Mucosa of rectum (tissue), 2 donors: ENCODE measurements at regions not wholly inside any gene's neighbourhood (a gene's known extent, or its start where the extent isn't known, plus 50 kb on each side); places are given as distances from the start of the nearest gene placed in this dataset.

Source experiments
- H3K27ac ChIP-seq, 2 donors: one replicate each; pipeline ENCODE4 v1.7.0; 2013; ENCODE audit warnings: inconsistent platforms in 2 of 2, low read depth in 2 of 2, low read length in 2 of 2
- H3K27me3 ChIP-seq, 2 donors: one replicate each; pipeline ENCODE4 v1.7.0; 2013; ENCODE audit warnings: low read length in 2 of 2; ENCODE audit not compliant: control insufficient read depth in 2 of 2, insufficient read depth in 2 of 2
- H3K36me3 ChIP-seq, 2 donors: one replicate each; pipeline ENCODE4 v1.7.0; 2013; ENCODE audit warnings: low read length in 2 of 2; ENCODE audit not compliant: control insufficient read depth in 2 of 2, insufficient read depth in 2 of 2
- H3K4me1 ChIP-seq, 2 donors: one replicate each; pipeline ENCODE4 v1.7.0; 2013; ENCODE audit warnings: low read length in 2 of 2, mild to moderate bottlenecking in 1 of 2; ENCODE audit not compliant: control insufficient read depth in 2 of 2, insufficient read depth in 2 of 2
- H3K4me3 ChIP-seq, 2 donors: one replicate each; pipeline ENCODE4 v1.7.0; 2013; ENCODE audit warnings: low read length in 2 of 2
- H3K9ac ChIP-seq, 2 donors: one replicate each; pipeline ENCODE4 v1.7.0; 2013; ENCODE audit warnings: low read length in 2 of 2, low read depth in 1 of 2, mild to moderate bottlenecking in 1 of 2
- H3K9me3 ChIP-seq, 2 donors: one replicate each; pipeline ENCODE4 v1.7.0; 2013; ENCODE audit warnings: low read length in 2 of 2; ENCODE audit not compliant: control insufficient read depth in 2 of 2
- donor health status: healthy.
- donor health status: Normal muscosa, but diverticular disease.

GRCh38 chr2:221704442-221704841, 132.3 kb upstream of the EPHA4 start:
- H3K36me3 ChIP-seq, result no peaks in the 10 kb centered on the region
- no peaks in the 10 kb centered on the region for H3K27me3 ChIP-seq
- no peaks in the 10 kb centered on the region for H3K9me3 ChIP-seq
- no peak overlapping the region for H3K9ac ChIP-seq
- H3K4me3 ChIP-seq, result no peak overlapping the region
- no peak overlapping the region for H3K27ac ChIP-seq
- H3K4me1 ChIP-seq, result peaks cover 0 to 6% of the 10 kb centered on the region in 2 donors

GRCh38 chr2:221693365-221693764, 121.3 kb upstream of the EPHA4 start:
- Histone ChIP-seq H3K9me3 (no peaks in the 10 kb centered on the region), H3K27ac (no peak overlapping the region), H3K9ac (no peak overlapping the region), H3K4me1 (no peaks in the 10 kb centered on the region), H3K4me3 (no peak overlapping the region), H3K27me3 (no peaks in the 10 kb centered on the region), H3K36me3 (no peaks in the 10 kb centered on the region)

GRCh38 chr2:221691571-221691970, 119.5 kb upstream of the EPHA4 start:
- Histone ChIP-seq H3K4me3 (no peak overlapping the region), H3K27me3 (no peaks in the 10 kb centered on the region), H3K27ac (no peak overlapping the region), H3K9ac (no peak overlapping the region), H3K9me3 (no peaks in the 10 kb centered on the region), H3K36me3 (no peaks in the 10 kb centered on the region), H3K4me1 (no peaks in the 10 kb centered on the region)

GRCh38 chr2:221689140-221689539, 117.0 kb upstream of the EPHA4 start:
- H3K9me3 ChIP-seq, result no peaks in the 10 kb centered on the region
- H3K27me3 ChIP-seq, result no peaks in the 10 kb centered on the region
- H3K27ac ChIP-seq, result no peak overlapping the region
- H3K4me1 ChIP-seq, result no peaks in the 10 kb centered on the region
- no peak overlapping the region for H3K4me3 ChIP-seq
- no peak overlapping the region for H3K9ac ChIP-seq
- H3K36me3 ChIP-seq, result no peaks in the 10 kb centered on the region

GRCh38 chr2:221680548-221680947, 108.4 kb upstream of the EPHA4 start:
- Histone ChIP-seq H3K9me3 (no peaks in the 10 kb centered on the region), H3K4me1 (no peaks in the 10 kb centered on the region), H3K4me3 (no peak overlapping the region), H3K36me3 (no peaks in the 10 kb centered on the region), H3K9ac (no peak overlapping the region), H3K27ac (no peak overlapping the region), H3K27me3 (no peaks in the 10 kb centered on the region)

- Histone ChIP-seq H3K27me3 (no peaks in the 10 kb centered on the region), H3K9me3 (no peaks in the 10 kb centered on the region), H3K4me3 (no peak overlapping the region), H3K9ac (no peak overlapping the region), H3K27ac (no peak overlapping the region), H3K4me1 (no peaks in the 10 kb centered on the region), H3K36me3 (no peaks in the 10 kb centered on the region)
Measured at GRCh38 chr2:221677688-221678087, 105.6 kb upstream of the EPHA4 start.

- no peak overlapping the region for H3K27ac ChIP-seq
- no peaks in the 10 kb centered on the region for H3K36me3 ChIP-seq
- H3K27me3 ChIP-seq, result no peaks in the 10 kb centered on the region
- no peak overlapping the region for H3K4me3 ChIP-seq
- no peaks in the 10 kb centered on the region for H3K9me3 ChIP-seq
- H3K9ac ChIP-seq, result no peak overlapping the region
- no peaks in the 10 kb centered on the region for H3K4me1 ChIP-seq
Measured at GRCh38 chr2:221676566-221677172, 104.6 kb upstream of the EPHA4 start.

GRCh38 chr2:221675201-221675908, 103.3 kb upstream of the EPHA4 start:
- H3K4me3 ChIP-seq, result no peak overlapping the region
- H3K9ac ChIP-seq, result no peak overlapping the region
- H3K4me1 ChIP-seq, result no peaks in the 10 kb centered on the region
- no peaks in the 10 kb centered on the region for H3K9me3 ChIP-seq
- no peaks in the 10 kb centered on the region for H3K27me3 ChIP-seq
- no peaks in the 10 kb centered on the region for H3K36me3 ChIP-seq
- H3K27ac ChIP-seq, result no peak overlapping the region

GRCh38 chr2:221674446-221674845, 102.3 kb upstream of the EPHA4 start:
- Histone ChIP-seq H3K27me3 (no peaks in the 10 kb centered on the region), H3K4me1 (no peaks in the 10 kb centered on the region), H3K4me3 (no peak overlapping the region), H3K36me3 (no peaks in the 10 kb centered on the region), H3K9ac (no peak overlapping the region), H3K27ac (no peak overlapping the region), H3K9me3 (no peaks in the 10 kb centered on the region)

- Histone ChIP-seq H3K36me3 (no peaks in the 10 kb centered on the region), H3K4me3 (no peak overlapping the region), H3K27ac (no peak overlapping the region), H3K9ac (no peak overlapping the region), H3K27me3 (no peaks in the 10 kb centered on the region), H3K4me1 (no peaks in the 10 kb centered on the region), H3K9me3 (no peaks in the 10 kb centered on the region)
Measured at GRCh38 chr2:221673248-221673647, 101.1 kb upstream of the EPHA4 start.
